ENCODE measurements at regions not wholly inside any gene's neighbourhood (a gene's known extent, or its start where the extent isn't known, plus 50 kb on each side); places are given as distances from the start of the nearest gene placed in this dataset.

GRCh38 chr6:11633741-11634509, 96.4 kb downstream of the TMEM170B start:
- Histone ChIP-seq H3K9me3 (replicated peaks; ENCODE audit: control insufficient read depth, insufficient read depth, low read depth, low read length) (no peaks in the 10 kb centered on the region), H3K4me1 (replicated peaks in 1 of 2; ENCODE audit: control insufficient read depth in 2 of 2, insufficient read depth in 2 of 2, low read length in 2 of 2) (no peaks in the 10 kb centered on the region), H3K36me3 (ENCODE audit: control insufficient read depth, insufficient read depth, low read length) (no peaks in the 10 kb centered on the region), H4K20me1 (replicated peaks; ENCODE audit: control insufficient read depth, insufficient read depth, low read length) (no peaks in the 10 kb centered on the region), H2AFZ (ENCODE audit: low read depth, low read length) (no peak overlapping the region), H3K4me2 (ENCODE audit: insufficient read depth, low read length) (no peak overlapping the region), H3K9ac (ENCODE audit: insufficient read depth in 1 of 2, low read depth in 2 of 2, low read length in 2 of 2) (no peak overlapping the region), H3K4me3 (no peak overlapping the region), H3K27ac (ENCODE audit: extremely low read depth, low read depth, low read length) (no peak overlapping the region), H3K27me3 (ENCODE audit: control insufficient read depth in 2 of 2, insufficient read depth in 2 of 2, low read length in 2 of 2) (peaks cover 16 to 50% of the 10 kb centered on the region in 2 experiments), H3K9me1 (ENCODE audit: control insufficient read depth, insufficient read depth, low read length) (no peaks in the 10 kb centered on the region), H3K79me2 (ENCODE audit: control insufficient read depth, insufficient read depth, low read length) (no peaks in the 10 kb centered on the region)
- DNase-seq (ENCODE audit: extremely low read depth in 1 of 4, low spot score in 3 of 4) (no peak), ATAC-seq (no peak), FAIRE-seq (no peak)
- ChIA-PET CTCF (ENCODE audit: low intra/inter-chr PET ratio) (no interaction called here), POLR2A (interaction anchor here (0.9 kb wide), 1 partner anchor 15 kb away, joined by 3 read pairs; no protein-coding TSS in a partner anchor)
- under 1% methylated on average over 11 of the region's 11 CpGs for WGBS (ENCODE audit: insufficient coverage, low coverage, missing lambda C conversion rate)
- intact Hi-C loops (cut with micrococcal nuclease) (no loop called here), in situ Hi-C loops (cut with MboI) (no loop called here)
- BruUV-seq (replicated peaks) = no TSS peak
- TF ChIP-seq HMGXB4 (CRISPR knock-in tag; IDR thresholded peaks at IDR 0.05) = no peak
- no peak for TF ChIP-seq HNRNPH1 (optimal IDR thresholded peaks at IDR 0.05; ENCODE audit: low read depth, low read length)
- TF ChIP-seq EGR1 (conservative IDR thresholded peaks at IDR 0.05) = no peak
- TF ChIP-seq RBBP5 (IDR thresholded peaks at IDR 0.05; ENCODE audit: borderline replicate concordance, insufficient read depth, low read length, poor library complexity, severe bottlenecking) = no peak
- no peak for TF ChIP-seq BACH1 (tag; IDR thresholded peaks at IDR 0.05)
- no peak for TF ChIP-seq ZFP30 (CRISPR knock-in tag; IDR thresholded peaks at IDR 0.05; ENCODE audit: borderline replicate concordance)
- no peak for TF ChIP-seq FOXM1 (IDR thresholded peaks at IDR 0.05; ENCODE audit: low read depth)
- TF ChIP-seq FOXM1 (CRISPR knock-in tag; IDR thresholded peaks at IDR 0.05; ENCODE audit: low read depth) = no peak
- no peak for TF ChIP-seq HDAC1 (IDR thresholded peaks at IDR 0.05)
- no peak for TF ChIP-seq ZNF277 (CRISPR knock-in tag; IDR thresholded peaks at IDR 0.05; ENCODE audit: borderline replicate concordance)
- TF ChIP-seq EP400 (IDR thresholded peaks at IDR 0.05) = no peak
- TF ChIP-seq KDM5B (IDR thresholded peaks at IDR 0.05; ENCODE audit: insufficient replicate concordance, low read depth, low read length) = no peak
- TF ChIP-seq BRF1 (IDR thresholded peaks at IDR 0.05; ENCODE audit: borderline replicate concordance, extremely low read depth, insufficient read length) = no peak
- no peak for TF ChIP-seq BCOR (IDR thresholded peaks at IDR 0.05)

Measured in K562 (cell line).